HepG2 (cell line): ENCODE measurements at regions not wholly inside any gene's neighbourhood (a gene's known extent, or its start where the extent isn't known, plus 50 kb on each side); places are given as distances from the start of the nearest gene placed in this dataset.

Experiments used
- ATAC-seq: fragments of 200-7000 bp; cut with Tn5 transposase; 3 replicates; pipeline ENCODE4 v1.9.1; 2020; ENCODE audit warnings: mild to moderate bottlenecking, moderate library complexity
- BruUV-seq: library from RNA; stranded (reverse); fragments of 400-500 nt; replicated peaks from 2 replicates; lab custom pipeline; 2021; lab: Mats Ljungman, UMichigan
- CTCF ChIA-PET: fragments of 300-600 bp; formaldehyde crosslinking; extraction: SDS; loops from one replicate; lab custom pipeline; 2021; ENCODE audit warnings: low total read pairs, inconsistent platforms, low intra/inter-chr PET ratio; lab: Yijun Ruan, JAX
- POLR2A ChIA-PET: fragments of 350-600 bp; sonication (Branson Sonifier 250); formaldehyde crosslinking; loops from one replicate; lab custom pipeline; 2020; ENCODE audit warnings: antibody characterized with exemption, inconsistent platforms; lab: Yijun Ruan, JAX
- DNase-seq: peaks from one replicate; pipeline ENCODE4 v3.0.0-alpha.2; 2015; ENCODE audit warnings: low spot score
- FAIRE-seq: peaks from 3 replicates; lab custom pipeline; 2011; peaks lifted over from hg19 to GRCh38; lab: Jason Lieb, UNC
- H2AFZ ChIP-seq: one replicate; pipeline ENCODE4 v1.6.1; 2011; ENCODE audit warnings: low read length, inconsistent platforms
- H3K27ac ChIP-seq: fragments of 300-600 bp; 3 replicates; pipeline ENCODE4 v1.8.0; 2011; ENCODE audit warnings: mixed run types, mild to moderate bottlenecking, mixed read lengths, low read length, inconsistent platforms; ENCODE audit not compliant: insufficient read depth; ENCODE audit errors: extremely low read length
- H3K27me3 ChIP-seq, 2 experiments: fragments of 200-600 bp in 1 of 2; 2 replicates in 1 of 2; 3 replicates in 1 of 2; pipeline versions ENCODE4 v1.6.0 to v1.8.0; 2011; ENCODE audit warnings: low read length in 2 of 2, mild to moderate bottlenecking in 2 of 2, moderate library complexity in 2 of 2, inconsistent platforms in 1 of 2; ENCODE audit not compliant: insufficient read depth in 2 of 2, control insufficient read depth in 1 of 2
- H3K36me3 ChIP-seq, 2 experiments: fragments of 200-600 bp in 1 of 2; replicated peaks in 1 of 2; 2 replicates in 1 of 2; 3 replicates in 1 of 2; pipeline versions ENCODE4 v1.5.1 to v1.8.0; 2011; ENCODE audit warnings: low read length in 2 of 2, inconsistent platforms in 1 of 2; ENCODE audit not compliant: insufficient read depth in 2 of 2, control insufficient read depth in 1 of 2
- H3K4me1 ChIP-seq: 2 replicates; pipeline ENCODE4 v1.5.1; 2012; ENCODE audit warnings: low read length, inconsistent platforms; ENCODE audit not compliant: insufficient read depth
- H3K4me2 ChIP-seq: 2 replicates; pipeline ENCODE4 v1.6.0; 2011; ENCODE audit warnings: low read depth, low read length, inconsistent platforms
- H3K4me3 ChIP-seq, 3 experiments: fragments of 200-600 bp in 1 of 3; sonication (generic), shearing (Covaris generic) in 1 of 3; replicated peaks in 1 of 3; 2 replicates each; pipeline ENCODE4 v1.5.1; 2011 to 2016; ENCODE audit warnings: low read length in 3 of 3, inconsistent platforms in 2 of 3, low read depth in 2 of 3, mild to moderate bottlenecking in 2 of 3, control low read depth in 1 of 3, mixed read lengths in 1 of 3; ENCODE audit not compliant: insufficient read depth in 1 of 3
- H3K79me2 ChIP-seq: one replicate; pipeline ENCODE4 v1.6.1; 2011; ENCODE audit warnings: low read length, inconsistent platforms; ENCODE audit not compliant: insufficient read depth
- H3K9ac ChIP-seq: 2 replicates; pipeline ENCODE4 v1.6.0; 2011; ENCODE audit warnings: mild to moderate bottlenecking, low read depth, low read length, inconsistent platforms; ENCODE audit not compliant: insufficient read depth
- H3K9me3 ChIP-seq: 2 replicates; pipeline ENCODE4 v1.5.1; 2012; ENCODE audit warnings: mild to moderate bottlenecking, low read length
- H4K20me1 ChIP-seq: 2 replicates; pipeline ENCODE4 v1.6.0; 2011; ENCODE audit warnings: inconsistent platforms, mild to moderate bottlenecking, low read length, moderate library complexity; ENCODE audit not compliant: insufficient read depth
- CEBPG ChIP-seq: IDR thresholded peaks from 2 replicates; pipeline ENCODE4 v1.6.1; 2016
- DZIP1 ChIP-seq: sonication (generic); formaldehyde crosslinking; IDR thresholded peaks from 2 replicates; pipeline ENCODE4 v1.5.0; 2020; ENCODE audit warnings: mild to moderate bottlenecking, missing genetic modification reagents
- GLI4 ChIP-seq: sonication (generic); formaldehyde crosslinking; IDR thresholded peaks from 2 replicates; pipeline ENCODE4 v1.5.1; 2020; ENCODE audit warnings: missing genetic modification reagents, mild to moderate bottlenecking, moderate library complexity, borderline replicate concordance
- MED1 ChIP-seq: sonication (generic); formaldehyde crosslinking; IDR thresholded peaks from 2 replicates; pipeline ENCODE4 v1.4.0; 2020; ENCODE audit warnings: missing genetic modification reagents
- PBX3 ChIP-seq: sonication (generic); formaldehyde crosslinking; IDR thresholded peaks from 2 replicates; pipeline ENCODE4 v1.8.1; 2023; ENCODE audit warnings: missing genetic modification reagents, inconsistent platforms, borderline replicate concordance
- PCBP1 ChIP-seq: fragments of 200-400 bp; formaldehyde crosslinking; IDR thresholded peaks from 2 replicates; pipeline ENCODE4 v1.6.1; 2017; ENCODE audit warnings: mild to moderate bottlenecking, low read depth, low read length, borderline replicate concordance
- TFAP4 ChIP-seq: sonication (generic); IDR thresholded peaks from 2 replicates; pipeline ENCODE4 v1.6.1; 2016; ENCODE audit warnings: low read depth, borderline replicate concordance
- THAP11 ChIP-seq: IDR thresholded peaks from 2 replicates; pipeline ENCODE4 v1.6.1; 2016; ENCODE audit warnings: missing biosample characterization, missing genetic modification reagents
- ZNF274 ChIP-seq: sonication (generic); formaldehyde crosslinking; IDR thresholded peaks from 2 replicates; pipeline ENCODE4 v1.5.1; 2020; ENCODE audit warnings: mild to moderate bottlenecking, missing genetic modification reagents
- ZNF367 ChIP-seq: sonication (generic); formaldehyde crosslinking; IDR thresholded peaks from 2 replicates; pipeline ENCODE4 v1.4.0; 2020; ENCODE audit warnings: missing genetic modification reagents, borderline replicate concordance
- ZNF780A ChIP-seq: sonication (generic); formaldehyde crosslinking; IDR thresholded peaks from 2 replicates; pipeline ENCODE4 v1.8.0; 2022; ENCODE audit warnings: mild to moderate bottlenecking, missing genetic modification reagents, moderate library complexity
- ZNF784 ChIP-seq: sonication (generic); formaldehyde crosslinking; IDR thresholded peaks from 2 replicates; pipeline ENCODE4 v1.5.1; 2020; ENCODE audit warnings: missing genetic modification reagents, mild to moderate bottlenecking, borderline replicate concordance
- ZNF790 ChIP-seq: sonication (generic); formaldehyde crosslinking; IDR thresholded peaks from 2 replicates; pipeline ENCODE4 v1.8.0; 2022; ENCODE audit warnings: missing genetic modification reagents, mild to moderate bottlenecking, borderline replicate concordance
- ZSCAN9 ChIP-seq: IDR thresholded peaks from 2 replicates; pipeline ENCODE4 v1.6.1; 2016; ENCODE audit warnings: borderline replicate concordance
- WGBS: methylation state at CpG from one replicate; pipeline ENCODE4 v1.1.6; 2017; ENCODE audit warnings: low lambda C conversion rate; 5-methylcytosine and 5-hydroxymethylcytosine counted together
- in situ Hi-C: cut with HindIII; loops from 2 replicates; pipeline ENCODE4 v1.10.0; 2017; ENCODE audit warnings: low pct_unique_long_range_greater_than_20kb; ENCODE audit not compliant: extremely low pct_ligation_motif_present
- intact Hi-C: fragments of 100-400 bp; cut with micrococcal nuclease; formaldehyde crosslinking; loops from one replicate; pipeline ENCODE4 v1.10.0; 2022; ENCODE audit not compliant: unreplicated experiment
- TF ChIP-seq, protein P1 (sequence below): sonication (generic); formaldehyde crosslinking; IDR thresholded peaks from 2 replicates; pipeline ENCODE4 v1.5.1; 2020; ENCODE audit warnings: missing genetic modification reagents, mild to moderate bottlenecking, borderline replicate concordance
- TF ChIP-seq, protein P2 (sequence below): IDR thresholded peaks from 2 replicates; pipeline ENCODE4 v1.6.1; 2012; ENCODE audit warnings: inconsistent platforms

DNA sequence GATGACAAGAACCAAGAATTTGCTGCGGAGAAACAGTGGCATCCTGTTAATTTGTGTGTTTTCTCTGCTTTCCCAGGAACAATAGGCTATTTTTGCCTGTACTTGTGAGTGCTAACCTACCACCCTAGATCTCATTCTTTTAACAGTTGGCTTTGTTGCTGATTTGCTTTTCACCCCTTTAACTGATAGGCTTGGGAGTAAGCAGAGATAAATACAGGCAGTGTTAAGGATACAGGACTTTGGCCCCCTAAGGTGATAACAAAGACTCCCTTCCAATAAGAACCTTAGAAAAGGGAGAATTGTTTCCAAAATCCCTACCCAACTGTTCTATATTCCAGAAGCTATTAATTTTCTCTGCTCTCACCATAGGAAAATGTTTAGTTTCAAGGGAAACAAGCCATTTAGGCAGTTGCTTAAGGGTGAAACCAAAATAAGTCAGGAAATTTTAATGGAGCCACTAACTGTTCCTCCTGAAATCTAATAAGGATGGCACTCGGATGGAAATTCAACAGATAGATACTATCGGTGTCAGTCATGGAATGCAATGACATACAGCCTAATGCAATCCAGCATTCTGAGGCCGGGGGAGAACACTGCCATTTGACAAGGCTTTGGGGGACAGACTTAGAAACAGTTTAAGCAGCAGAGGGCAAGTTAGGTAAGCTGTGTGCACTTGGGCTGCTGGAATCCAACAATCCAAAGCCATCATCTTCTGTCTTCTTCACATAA lies 238.8 kb downstream of the RNF152 start (continued):
- TF ChIP-seq PBX3 (no peak), MED1 (CRISPR knock-in tag) (no peak)
- TF ChIP-seq, protein P1, sequence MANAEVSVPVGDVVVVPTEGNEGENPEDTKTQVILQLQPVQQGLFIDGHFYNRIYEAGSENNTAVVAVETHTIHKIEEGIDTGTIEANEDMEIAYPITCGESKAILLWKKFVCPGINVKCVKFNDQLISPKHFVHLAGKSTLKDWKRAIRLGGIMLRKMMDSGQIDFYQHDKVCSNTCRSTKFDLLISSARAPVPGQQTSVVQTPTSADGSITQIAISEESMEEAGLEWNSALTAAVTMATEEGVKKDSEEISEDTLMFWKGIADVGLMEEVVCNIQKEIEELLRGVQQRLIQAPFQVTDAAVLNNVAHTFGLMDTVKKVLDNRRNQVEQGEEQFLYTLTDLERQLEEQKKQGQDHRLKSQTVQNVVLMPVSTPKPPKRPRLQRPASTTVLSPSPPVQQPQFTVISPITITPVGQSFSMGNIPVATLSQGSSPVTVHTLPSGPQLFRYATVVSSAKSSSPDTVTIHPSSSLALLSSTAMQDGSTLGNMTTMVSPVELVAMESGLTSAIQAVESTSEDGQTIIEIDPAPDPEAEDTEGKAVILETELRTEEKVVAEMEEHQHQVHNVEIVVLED (CRISPR knock-in tag), result no peak

DNA sequence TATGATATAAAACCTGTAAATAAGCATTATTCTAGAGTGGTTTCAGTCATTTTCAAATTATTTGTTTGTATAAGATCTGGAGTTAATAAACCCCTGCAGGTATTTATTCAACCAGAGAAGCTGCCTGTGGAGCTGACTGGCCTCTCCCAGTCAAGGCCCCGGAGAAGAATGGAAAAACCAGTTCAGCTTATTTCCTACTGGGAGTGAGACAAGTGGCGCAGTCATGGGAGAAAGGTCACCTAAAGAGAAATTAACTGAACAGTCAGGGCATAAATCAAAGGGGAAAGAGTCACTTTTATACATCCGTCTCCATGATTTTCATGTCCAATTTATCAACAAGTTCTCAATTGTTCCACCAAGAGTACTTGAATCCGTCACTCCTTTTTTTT lies 240.9 kb downstream of the RNF152 start:
- WGBS, result 70% methylated on average over 4 of the region's 4 CpGs
- BruUV-seq, result no TSS peak
- no peaks in the 10 kb centered on the region for H3K9me3 ChIP-seq
- no peak for ATAC-seq
- no peak overlapping the region for H3K9ac ChIP-seq
- no peak overlapping the region for H3K27ac ChIP-seq
- H3K4me2 ChIP-seq, result no peak overlapping the region
- no peaks in the 10 kb centered on the region for H3K36me3 ChIP-seq
- no peaks in the 10 kb centered on the region; the same call in 1 of the 2 replicates for H3K4me1 ChIP-seq
- no peak overlapping the region for H3K4me3 ChIP-seq
- no peak overlapping the region for H2AFZ ChIP-seq
- H3K79me2 ChIP-seq, result no peaks in the 10 kb centered on the region
- ChIA-PET CTCF (no interaction called here), POLR2A (no interaction called here)
- DNase-seq, result no peak
- H4K20me1 ChIP-seq, result no peaks in the 10 kb centered on the region
- no peak for FAIRE-seq
- in situ Hi-C loops, result no loop called here
- H3K27me3 ChIP-seq, result no peaks in the 10 kb centered on the region
- intact Hi-C loops, result no loop called here
- TF ChIP-seq DZIP1 (CRISPR knock-in tag) (no peak), ZNF780A (no peak), GLI4 (no peak), PCBP1 (no peak), ZSCAN9 (no peak), CEBPG (CRISPR knock-in tag) (no peak), ZNF790 (no peak), TFAP4 (no peak), ZNF784 (no peak), ZNF274 (CRISPR knock-in tag) (no peak), THAP11 (CRISPR knock-in tag) (no peak), ZNF367 (CRISPR knock-in tag) (no peak)
- TF ChIP-seq, protein P2, sequence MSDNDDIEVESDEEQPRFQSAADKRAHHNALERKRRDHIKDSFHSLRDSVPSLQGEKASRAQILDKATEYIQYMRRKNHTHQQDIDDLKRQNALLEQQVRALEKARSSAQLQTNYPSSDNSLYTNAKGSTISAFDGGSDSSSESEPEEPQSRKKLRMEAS, result no peak
